HepG2 (cell line): ENCODE measurements at regions not wholly inside any gene's neighbourhood (a gene's known extent, or its start where the extent isn't known, plus 50 kb on each side); places are given as distances from the start of the nearest gene placed in this dataset.

Source experiments
- ATF2 ChIP-seq: sonication (generic); formaldehyde crosslinking; IDR thresholded peaks from 2 replicates; pipeline ENCODE4 v1.4.0; 2020; ENCODE audit warnings: missing genetic modification reagents
- REST ChIP-seq, 2 experiments: IDR thresholded peaks; 2 replicates each; pipeline ENCODE4 v1.6.1; 2011 to 2012; ENCODE audit warnings: low read length in 2 of 2, borderline replicate concordance in 1 of 2, low read depth in 1 of 2, mild to moderate bottlenecking in 1 of 2, moderate library complexity in 1 of 2
- RNF2 ChIP-seq: fragments of 450-650 bp; conservative IDR thresholded peaks from 2 replicates; pipeline ENCODE4 v1.6.1; 2016; ENCODE audit warnings: low read depth
- RXRA ChIP-seq: sonication (generic); formaldehyde crosslinking; IDR thresholded peaks from 2 replicates; pipeline ENCODE4 v1.5.1; 2020; ENCODE audit warnings: missing genetic modification reagents
- TF ChIP-seq, protein P1 (sequence below): sonication (generic); formaldehyde crosslinking; IDR thresholded peaks from 2 replicates; pipeline ENCODE4 v1.5.0; 2020; ENCODE audit warnings: mild to moderate bottlenecking, missing genetic modification reagents, moderate library complexity
- TF ChIP-seq, protein P2 (sequence below): sonication (generic); formaldehyde crosslinking; IDR thresholded peaks from 2 replicates; pipeline ENCODE4 v1.4.0; 2020; ENCODE audit warnings: mild to moderate bottlenecking, missing genetic modification reagents, borderline replicate concordance
- TF ChIP-seq, protein P3 (sequence below): sonication (generic); formaldehyde crosslinking; IDR thresholded peaks from 2 replicates; pipeline ENCODE4 v1.8.1; 2023; ENCODE audit warnings: missing genetic modification reagents, mild to moderate bottlenecking, borderline replicate concordance

- TF ChIP-seq ATF2 (CRISPR knock-in tag) (no peak), RXRA (CRISPR knock-in tag) (no peak), RNF2 (no peak), REST (IDR thresholded peaks at IDR 0.05; ENCODE audit: borderline replicate concordance in 1 of 2, low read depth in 1 of 2, low read length in 2 of 2) (no peak)
- TF ChIP-seq, protein P1, sequence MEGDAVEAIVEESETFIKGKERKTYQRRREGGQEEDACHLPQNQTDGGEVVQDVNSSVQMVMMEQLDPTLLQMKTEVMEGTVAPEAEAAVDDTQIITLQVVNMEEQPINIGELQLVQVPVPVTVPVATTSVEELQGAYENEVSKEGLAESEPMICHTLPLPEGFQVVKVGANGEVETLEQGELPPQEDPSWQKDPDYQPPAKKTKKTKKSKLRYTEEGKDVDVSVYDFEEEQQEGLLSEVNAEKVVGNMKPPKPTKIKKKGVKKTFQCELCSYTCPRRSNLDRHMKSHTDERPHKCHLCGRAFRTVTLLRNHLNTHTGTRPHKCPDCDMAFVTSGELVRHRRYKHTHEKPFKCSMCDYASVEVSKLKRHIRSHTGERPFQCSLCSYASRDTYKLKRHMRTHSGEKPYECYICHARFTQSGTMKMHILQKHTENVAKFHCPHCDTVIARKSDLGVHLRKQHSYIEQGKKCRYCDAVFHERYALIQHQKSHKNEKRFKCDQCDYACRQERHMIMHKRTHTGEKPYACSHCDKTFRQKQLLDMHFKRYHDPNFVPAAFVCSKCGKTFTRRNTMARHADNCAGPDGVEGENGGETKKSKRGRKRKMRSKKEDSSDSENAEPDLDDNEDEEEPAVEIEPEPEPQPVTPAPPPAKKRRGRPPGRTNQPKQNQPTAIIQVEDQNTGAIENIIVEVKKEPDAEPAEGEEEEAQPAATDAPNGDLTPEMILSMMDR (CRISPR knock-in tag) = no peak
- TF ChIP-seq, protein P2, sequence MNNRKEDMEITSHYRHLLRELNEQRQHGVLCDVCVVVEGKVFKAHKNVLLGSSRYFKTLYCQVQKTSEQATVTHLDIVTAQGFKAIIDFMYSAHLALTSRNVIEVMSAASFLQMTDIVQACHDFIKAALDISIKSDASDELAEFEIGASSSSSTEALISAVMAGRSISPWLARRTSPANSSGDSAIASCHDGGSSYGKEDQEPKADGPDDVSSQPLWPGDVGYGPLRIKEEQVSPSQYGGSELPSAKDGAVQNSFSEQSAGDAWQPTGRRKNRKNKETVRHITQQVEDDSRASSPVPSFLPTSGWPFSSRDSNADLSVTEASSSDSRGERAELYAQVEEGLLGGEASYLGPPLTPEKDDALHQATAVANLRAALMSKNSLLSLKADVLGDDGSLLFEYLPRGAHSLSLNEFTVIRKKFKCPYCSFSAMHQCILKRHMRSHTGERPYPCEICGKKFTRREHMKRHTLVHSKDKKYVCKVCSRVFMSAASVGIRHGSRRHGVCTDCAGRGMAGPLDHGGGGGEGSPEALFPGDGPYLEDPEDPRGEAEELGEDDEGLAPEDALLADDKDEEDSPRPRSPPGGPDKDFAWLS (CRISPR knock-in tag) = no peak
- TF ChIP-seq, protein P3, sequence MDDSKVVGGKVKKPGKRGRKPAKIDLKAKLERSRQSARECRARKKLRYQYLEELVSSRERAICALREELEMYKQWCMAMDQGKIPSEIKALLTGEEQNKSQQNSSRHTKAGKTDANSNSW = no peak
These were observed 1293.6 kb downstream of the AACS start for GRCh38 chr12:126358806-126359205.
